ENCODE measurements at regions not wholly inside any gene's neighbourhood (a gene's known extent, or its start where the extent isn't known, plus 50 kb on each side); places are given as distances from the start of the nearest gene placed in this dataset.
A peak's percentile ranks its signal among the peaks of the same experiment; 100 is the strongest.

DNA sequence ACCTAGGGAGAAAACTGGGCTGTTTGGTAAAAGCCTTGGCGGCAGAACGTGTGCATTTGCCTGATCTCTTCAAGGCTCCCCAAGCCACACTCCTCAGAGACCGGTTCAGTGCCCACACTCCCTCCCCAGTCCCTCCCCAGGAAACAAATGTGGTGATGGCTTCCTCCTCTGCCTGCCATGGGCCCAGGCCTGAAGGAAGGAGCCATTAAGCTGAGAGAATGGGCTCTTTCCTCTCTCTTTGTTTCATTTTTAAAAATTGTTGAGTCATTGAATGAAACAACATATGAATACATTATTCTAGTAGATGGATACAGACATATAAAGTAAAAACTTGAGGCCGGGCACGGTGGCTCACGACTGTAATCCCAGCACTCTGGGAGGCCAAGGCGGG is 50.6 kb upstream of the YWHAQ start:
- no peak overlapping the region for H3K4me3 ChIP-seq (ENCODE audit: low read depth, low read length)
- no peak for DNase-seq (ENCODE audit: low read depth)

- DNase-seq (ENCODE audit: low read depth) = no peak
- no peak overlapping the region for H3K4me3 ChIP-seq (ENCODE audit: low read depth, low read length)
Observed at GRCh38 chr2:9685637-9686036, 54.8 kb upstream of the YWHAQ start.

DNA sequence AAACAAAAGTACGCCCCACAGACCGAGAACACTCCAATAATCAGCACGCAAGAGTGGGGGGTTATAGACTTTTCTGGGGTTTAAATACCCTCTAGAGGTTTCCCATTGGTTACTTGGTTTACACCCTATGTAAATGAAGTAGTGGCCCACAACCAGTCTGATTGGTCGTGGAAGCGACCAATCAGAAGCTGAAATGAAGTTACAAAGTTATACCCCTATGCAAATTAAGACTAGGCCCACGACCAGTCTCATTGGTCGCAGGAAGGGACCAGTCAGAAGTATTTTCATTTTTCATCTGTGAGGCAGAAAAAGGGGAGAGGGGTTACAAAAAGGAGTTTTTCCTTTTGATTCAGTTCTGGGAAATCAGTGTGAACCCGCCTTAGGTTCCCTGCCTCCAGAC is 55.3 kb upstream of the YWHAQ start:
- no peak for DNase-seq (ENCODE audit: low read depth)
- no peak overlapping the region for H3K4me3 ChIP-seq (ENCODE audit: low read depth, low read length)

GRCh38 chr2:9690252-9690651 is 59.5 kb upstream of the YWHAQ start:
- peak; percentile 86 for DNase-seq (ENCODE audit: low read depth)
- H3K4me3 ChIP-seq (ENCODE audit: low read depth, low read length) = no peak overlapping the region

DNA sequence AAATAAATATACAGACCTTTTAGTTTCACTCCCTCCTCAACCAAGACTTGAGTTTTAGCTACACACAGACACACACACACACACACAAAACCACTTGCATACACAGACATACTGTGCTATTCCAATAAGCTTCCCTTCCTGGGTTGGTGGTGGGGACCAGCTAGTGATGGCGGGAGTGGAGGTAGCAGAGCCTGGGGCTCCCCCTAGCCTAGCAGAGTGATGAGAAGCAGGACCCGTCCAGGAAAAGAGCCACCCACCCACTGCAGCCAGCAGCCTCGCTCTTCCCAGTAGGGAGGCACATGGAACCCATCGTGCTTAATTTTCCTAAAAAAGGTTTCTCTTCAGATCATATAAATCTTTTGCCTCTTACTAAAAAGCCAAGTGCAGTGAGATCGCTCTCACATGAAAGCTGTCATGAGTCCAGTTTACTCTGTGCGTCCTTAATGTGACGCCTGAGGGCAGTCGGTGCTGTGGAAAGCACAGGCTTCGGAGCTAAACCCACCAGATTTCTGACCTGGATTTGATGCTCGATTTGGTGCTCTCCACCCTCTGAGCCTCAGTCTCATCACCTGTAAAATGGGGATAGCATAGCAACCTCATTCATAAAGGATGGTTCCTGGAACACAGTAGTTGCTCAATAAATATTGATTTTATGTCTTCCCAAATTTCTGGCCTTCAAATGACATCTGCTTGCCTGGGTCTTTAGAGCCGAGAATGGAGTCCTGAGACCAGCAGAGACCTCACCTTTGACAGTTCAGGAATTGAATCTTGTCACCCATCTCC is 60.1 kb upstream of the YWHAQ start:
- no peak for DNase-seq (ENCODE audit: low read depth)
- H3K4me3 ChIP-seq (ENCODE audit: low read depth, low read length) = no peak overlapping the region

GRCh38 chr2:9692456-9693195 is 61.8 kb upstream of the YWHAQ start:
- DNase-seq (ENCODE audit: low read depth) = no peak
- H3K4me3 ChIP-seq (ENCODE audit: low read depth, low read length) = no peak overlapping the region

- no peak for DNase-seq (ENCODE audit: low read depth)
- H3K4me3 ChIP-seq (ENCODE audit: low read depth, low read length) = no peak overlapping the region
Observed at GRCh38 chr2:9693196-9693491, 62.3 kb upstream of the YWHAQ start.

- DNase-seq (ENCODE audit: low read depth) = no peak
- no peak overlapping the region for H3K4me3 ChIP-seq (ENCODE audit: low read depth, low read length)
Observed at GRCh38 chr2:9693646-9694045, 62.8 kb upstream of the YWHAQ start.

GRCh38 chr2:9694661-9695234 is 64.0 kb upstream of the YWHAQ start:
- no peak for DNase-seq (ENCODE audit: low read depth)

GRCh38 chr2:9695941-9696340 is 65.1 kb upstream of the YWHAQ start:
- no peak for DNase-seq (ENCODE audit: low read depth)
- no peak overlapping the region for H3K4me3 ChIP-seq (ENCODE audit: low read depth, low read length)

More at GRCh38 chr2:9694661-9695234, 64.0 kb upstream of the YWHAQ start:
- no peak overlapping the region for H3K4me3 ChIP-seq (ENCODE audit: low read depth, low read length)

DNA sequence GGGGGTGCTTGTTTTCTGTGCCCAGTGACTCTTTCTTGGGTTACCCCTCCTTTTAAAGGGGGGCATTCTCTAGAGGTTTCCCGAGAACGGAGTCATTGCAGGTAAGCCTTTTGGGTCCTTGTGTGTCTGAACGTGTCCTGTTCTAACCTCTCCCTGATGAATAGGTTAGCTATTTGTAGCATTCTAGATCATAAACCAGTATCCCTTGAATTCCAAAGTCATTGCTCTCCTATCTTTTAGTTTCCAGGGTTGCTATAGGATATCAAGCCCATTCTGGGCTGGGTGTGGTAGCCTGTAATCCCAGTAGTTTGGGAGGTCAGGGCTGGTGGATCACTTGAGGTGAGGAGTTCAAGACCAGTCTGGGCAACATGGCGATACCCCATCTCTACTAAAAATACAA is 65.9 kb upstream of the YWHAQ start:
- DNase-seq (ENCODE audit: low read depth) = no peak
- H3K4me3 ChIP-seq (ENCODE audit: low read depth, low read length) = no peak overlapping the region

DNA sequence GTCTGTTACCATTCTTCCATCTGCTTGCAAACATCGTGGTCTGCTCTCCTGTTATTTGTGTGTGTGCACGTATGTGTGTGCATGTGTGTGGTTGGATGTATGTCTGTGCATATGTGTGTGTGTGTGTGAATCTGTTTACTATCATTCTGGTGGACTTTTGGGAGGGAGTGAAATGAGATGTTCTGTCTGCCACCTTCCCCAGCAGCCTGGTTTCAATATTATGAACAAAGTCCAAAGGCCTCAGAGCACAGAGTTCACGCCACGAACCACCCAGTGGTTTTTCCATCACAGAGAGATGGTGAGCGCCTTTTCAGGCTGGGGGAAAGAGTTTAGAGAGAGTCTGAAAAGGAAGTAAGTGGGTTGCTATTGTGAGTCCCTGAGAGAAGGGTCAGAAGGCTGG is 67.1 kb upstream of the YWHAQ start:
- H3K4me3 ChIP-seq (ENCODE audit: low read depth, low read length) = no peak overlapping the region
- no peak for DNase-seq (ENCODE audit: low read depth)

GRCh38 chr2:9699139-9700108 is 68.6 kb upstream of the YWHAQ start:
- peak; percentile 52 for DNase-seq (ENCODE audit: low read depth)
- H3K4me3 ChIP-seq (ENCODE audit: low read depth, low read length) = no peak overlapping the region

DNA sequence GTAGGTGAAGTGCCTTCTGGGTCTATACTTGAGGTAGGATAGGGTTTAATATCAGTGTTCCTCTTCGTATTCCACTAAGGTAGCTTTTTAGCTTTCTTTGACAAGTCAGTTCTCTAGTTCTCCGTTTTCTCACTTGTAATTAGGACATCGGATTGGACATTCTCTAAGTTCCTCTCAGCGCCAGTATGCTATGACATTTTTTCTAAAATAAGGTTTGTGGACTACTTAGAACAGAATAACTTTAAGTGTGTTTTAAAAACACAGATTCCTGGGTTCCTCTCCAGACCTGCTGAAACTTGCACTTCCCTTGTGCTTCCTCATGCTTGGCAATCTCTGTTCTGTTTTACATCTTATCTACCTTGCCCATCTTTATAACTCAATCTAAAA is 69.3 kb upstream of the YWHAQ start:
- no peak overlapping the region for H3K4me3 ChIP-seq (ENCODE audit: low read depth, low read length)

GRCh38 chr2:9702604-9703084 is 71.8 kb upstream of the YWHAQ start:
- DNase-seq (ENCODE audit: low read depth) = no peak
- no peak overlapping the region for H3K4me3 ChIP-seq (ENCODE audit: low read depth, low read length)

More for the DNA sequence above, 69.3 kb upstream of the YWHAQ start:
- DNase-seq (ENCODE audit: low read depth) = no peak

GRCh38 chr2:9703085-9703678 is 72.4 kb upstream of the YWHAQ start:
- DNase-seq (ENCODE audit: low read depth) = peak; percentile 93
- no peak overlapping the region for H3K4me3 ChIP-seq (ENCODE audit: low read depth, low read length)

- DNase-seq (ENCODE audit: low read depth) = peak; percentile 89
- H3K4me3 ChIP-seq (ENCODE audit: low read depth, low read length) = no peak overlapping the region
Observed at GRCh38 chr2:9703701-9704221, 73.0 kb upstream of the YWHAQ start.

DNA sequence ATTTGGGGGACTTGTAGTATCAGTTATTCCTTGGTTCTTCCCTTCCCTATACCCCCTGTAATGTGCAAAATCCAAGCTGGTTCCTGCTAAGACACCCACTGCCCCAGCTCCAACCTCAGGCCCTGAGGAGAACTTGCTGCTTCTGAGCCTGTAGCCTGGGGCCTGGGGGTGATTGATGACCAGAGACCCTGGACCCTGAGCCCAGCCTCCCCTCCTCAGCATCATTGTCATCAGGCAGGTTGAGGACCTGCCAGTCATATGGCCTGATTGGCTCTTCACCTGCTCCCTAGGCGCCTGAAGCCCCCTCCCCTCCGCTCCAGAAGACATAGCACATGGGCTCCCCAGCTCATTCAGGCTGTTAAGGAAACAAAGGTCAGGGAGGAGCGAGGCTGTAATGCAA is 73.8 kb upstream of the YWHAQ start:
- H3K4me3 ChIP-seq (ENCODE audit: low read depth, low read length) = no peak overlapping the region
- DNase-seq (ENCODE audit: low read depth) = no peak

DNA sequence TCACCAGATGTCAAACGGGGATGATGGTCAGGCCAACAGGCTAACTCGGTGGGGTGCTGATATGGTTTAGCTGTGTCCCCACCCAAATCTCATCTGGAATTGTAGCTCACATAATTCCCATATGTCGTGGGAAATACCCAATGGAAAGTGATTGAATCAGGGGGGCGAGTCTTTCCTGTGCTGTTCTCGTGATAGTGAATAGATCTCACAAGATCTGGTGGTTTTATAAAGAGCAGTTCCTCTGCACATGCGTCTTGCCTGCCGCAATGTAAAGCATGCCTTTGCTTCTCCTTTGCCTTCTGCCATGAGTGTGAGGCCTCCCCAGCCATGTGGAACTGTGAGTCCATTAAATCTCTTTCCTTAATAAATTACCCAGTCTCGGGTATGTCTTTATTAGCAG is 74.4 kb upstream of the YWHAQ start:
- no peak for DNase-seq (ENCODE audit: low read depth)

More for the DNA sequence above, 74.4 kb upstream of the YWHAQ start:
- no peak overlapping the region for H3K4me3 ChIP-seq (ENCODE audit: low read depth, low read length)
